GM12878 (cell line): ENCODE measurements at regions not wholly inside any gene's neighbourhood (a gene's known extent, or its start where the extent isn't known, plus 50 kb on each side); places are given as distances from the start of the nearest gene placed in this dataset.
"Not testable (repeated sequence)": the region's sequence is repeated elsewhere in the genome, so short reads cannot be mapped to it uniquely, and the experiment has no call there.

Experiments used
- ATAC-seq: fragments of 200-7000 bp; cut with Tn5 transposase; 3 replicates; pipeline ENCODE4 v1.9.1; 2020; ENCODE audit warnings: mild to moderate bottlenecking, moderate library complexity
- BruUV-seq: library from RNA; stranded (reverse); fragments of 400-500 nt; replicated peaks from 2 replicates; lab custom pipeline; 2021; lab: Mats Ljungman, UMichigan
- CTCF ChIA-PET: fragments of 300-600 bp; sonication (Branson Sonifier 250); formaldehyde crosslinking; extraction: SDS; loops from one replicate; lab custom pipeline; 2021; ENCODE audit warnings: inconsistent platforms; lab: Yijun Ruan, JAX
- POLR2A ChIA-PET: fragments of 350-600 bp; formaldehyde crosslinking; extraction: SDS; loops from one replicate; lab custom pipeline; 2021; ENCODE audit warnings: inconsistent platforms; lab: Charles Lee
- RAD21 ChIA-PET: fragments of 300-600 bp; sonication (Branson Sonifier 250); formaldehyde crosslinking; loops from one replicate; lab custom pipeline; 2023; ENCODE audit warnings: antibody characterized with exemption; ENCODE audit not compliant: unreplicated experiment; lab: Charles Lee
- SMC1A ChIA-PET: fragments of 300-600 bp; sonication (Branson Sonifier 250); formaldehyde crosslinking; loops from one replicate; lab custom pipeline; 2023; ENCODE audit not compliant: unreplicated experiment, uncharacterized antibody; lab: Charles Lee
- DNase-seq: peaks from one replicate; pipeline ENCODE4 v3.0.0-alpha.2; 2011; ENCODE audit warnings: low read depth, low spot score
- FAIRE-seq: peaks from 3 replicates; lab custom pipeline; 2011; peaks lifted over from hg19 to GRCh38; lab: Jason Lieb, UNC
- H2AFZ ChIP-seq: 2 replicates; pipeline ENCODE4 v1.6.0; 2011; ENCODE audit warnings: low read depth, low read length, control low read depth; ENCODE audit not compliant: control insufficient read depth
- H3K27ac ChIP-seq: 2 replicates; pipeline ENCODE4 v1.5.1; 2011; ENCODE audit warnings: control low read depth; ENCODE audit not compliant: control insufficient read depth, insufficient read depth
- H3K27me3 ChIP-seq, 2 experiments: replicated peaks in 1 of 2; 2 replicates each; pipeline versions ENCODE4 v1.6.0 to v1.6.1; 2011; ENCODE audit warnings: low read length in 1 of 2; ENCODE audit not compliant: control insufficient read depth in 2 of 2, insufficient read depth in 2 of 2
- H3K36me3 ChIP-seq, 2 experiments: 2 replicates each; pipeline ENCODE4 v1.5.1; 2011; ENCODE audit warnings: low read length in 1 of 2; ENCODE audit not compliant: control insufficient read depth in 2 of 2, insufficient read depth in 2 of 2
- H3K4me1 ChIP-seq: 2 replicates; pipeline ENCODE4 v1.6.1; 2011; ENCODE audit warnings: mild to moderate bottlenecking, low read length, moderate library complexity, mixed read lengths; ENCODE audit not compliant: control insufficient read depth, insufficient read depth
- H3K4me2 ChIP-seq: 2 replicates; pipeline ENCODE4 v1.6.0; 2011; ENCODE audit warnings: control low read depth; ENCODE audit not compliant: control insufficient read depth, insufficient read depth
- H3K4me3 ChIP-seq: fragments of 200-600 bp; sonication (generic); 2 replicates; pipeline ENCODE4 v1.5.1; 2016
- H3K79me2 ChIP-seq: 2 replicates; pipeline ENCODE4 v1.6.0; 2011; ENCODE audit warnings: low read length; ENCODE audit not compliant: control insufficient read depth, insufficient read depth
- H3K9ac ChIP-seq: 2 replicates; pipeline ENCODE4 v1.8.0; 2011; ENCODE audit warnings: low read length, control low read depth, mixed read lengths; ENCODE audit not compliant: control insufficient read depth, insufficient read depth
- H3K9me3 ChIP-seq: replicated peaks from 3 replicates; pipeline ENCODE4 v1.5.1; 2011; ENCODE audit warnings: mild to moderate bottlenecking, low read length; ENCODE audit not compliant: control insufficient read depth, insufficient read depth
- H4K20me1 ChIP-seq: 2 replicates; pipeline ENCODE4 v1.6.0; 2011; ENCODE audit not compliant: control insufficient read depth, insufficient read depth
- CBX5 ChIP-seq: sonication (generic); IDR thresholded peaks from 2 replicates; pipeline ENCODE4 v1.6.1; 2016; ENCODE audit warnings: low read depth, moderate library complexity, mild to moderate bottlenecking, inconsistent platforms
- CREB1 ChIP-seq: IDR thresholded peaks from 2 replicates; pipeline ENCODE4 v1.6.1; 2012; ENCODE audit warnings: low read depth, mild to moderate bottlenecking, inconsistent platforms
- FOS ChIP-seq: IDR thresholded peaks from 3 replicates; pipeline ENCODE4 v1.6.1; 2011; ENCODE audit warnings: borderline replicate concordance; ENCODE audit not compliant: insufficient read length; ENCODE audit errors: extremely low read depth
- HDAC6 ChIP-seq: fragments of 200-600 bp; sonication (generic); IDR thresholded peaks from one replicate; pipeline ENCODE4 v1.8.0; 2017; ENCODE audit warnings: antibody characterized with exemption; ENCODE audit not compliant: unreplicated experiment
- IKZF2 ChIP-seq, 2 experiments: fragments of 450-650 bp; IDR thresholded peaks; 2 replicates each; pipeline ENCODE4 v1.6.1; 2017; ENCODE audit warnings: mild to moderate bottlenecking in 2 of 2, moderate library complexity in 2 of 2
- KDM1A ChIP-seq: fragments of 200-600 bp; sonication (generic); IDR thresholded peaks from 2 replicates; pipeline ENCODE4 v1.6.1; 2016; ENCODE audit warnings: borderline replicate concordance
- MEF2A ChIP-seq: IDR thresholded peaks from 2 replicates; pipeline ENCODE4 v1.6.1; 2011; ENCODE audit warnings: low read depth, mild to moderate bottlenecking, low read length, moderate library complexity; ENCODE audit not compliant: insufficient read depth
- MYB ChIP-seq: fragments of 150-350 bp; IDR thresholded peaks from 2 replicates; pipeline ENCODE4 v1.6.1; 2014; ENCODE audit warnings: mild to moderate bottlenecking, low read depth, low read length, borderline replicate concordance
- SUZ12 ChIP-seq: fragments of 200-600 bp; sonication (generic); IDR thresholded peaks from one replicate; pipeline ENCODE4 v1.6.1; 2018; ENCODE audit warnings: antibody characterized with exemption, mild to moderate bottlenecking; ENCODE audit not compliant: unreplicated experiment
- ZNF274 ChIP-seq: IDR thresholded peaks from one replicate; pipeline ENCODE4 v1.8.0; 2011; ENCODE audit not compliant: insufficient read length, insufficient read depth
- WGBS: methylation state at CpG from one replicate; pipeline ENCODE4 v1.1.6; 2016; ENCODE audit warnings: low lambda C conversion rate; ENCODE audit not compliant: insufficient replicate concordance, insufficient coverage; ENCODE audit errors: missing lambda C conversion rate; 5-methylcytosine and 5-hydroxymethylcytosine counted together
- in situ Hi-C: fragments of 300-500 bp; cut with MboI; formaldehyde crosslinking; loops from 9 replicates; pipeline ENCODE4 v1.14.3; 2018; ENCODE audit warnings: mixed read lengths
- intact Hi-C: fragments of 100-400 bp; cut with micrococcal nuclease; formaldehyde crosslinking; loops from one replicate; pipeline ENCODE4 v1.14.2; 2022; ENCODE audit not compliant: unreplicated experiment
- TF ChIP-seq, protein P1 (sequence below): fragments of 450-650 bp; IDR thresholded peaks from 2 replicates; pipeline ENCODE4 v1.6.1; 2016; ENCODE audit warnings: mild to moderate bottlenecking, moderate library complexity, borderline replicate concordance
- TF ChIP-seq, protein P2 (sequence below): IDR thresholded peaks from 2 replicates; pipeline ENCODE4 v1.6.1; 2011; ENCODE audit warnings: low read depth, low read length, improper control_type of control experiment, borderline replicate concordance

DNA sequence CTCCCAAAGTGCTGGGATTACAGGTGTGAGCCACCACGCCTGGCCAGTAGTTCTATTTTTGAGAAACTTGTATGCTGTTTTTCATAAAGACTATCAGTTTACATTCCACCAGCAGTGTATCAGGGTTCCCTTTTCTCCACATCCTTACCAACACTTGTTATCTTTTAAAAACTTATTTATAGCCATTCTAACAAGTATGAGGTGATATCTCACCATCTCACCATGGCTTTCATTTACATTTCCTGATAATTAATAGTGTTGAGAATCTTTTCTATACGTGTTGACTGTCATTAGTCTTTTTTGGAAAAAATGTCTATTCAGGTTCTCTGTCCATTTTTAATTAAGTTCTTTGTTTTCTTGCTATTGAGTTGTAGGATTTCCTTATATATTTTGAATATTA, 416.1 kb downstream of the NEBL start (continued):
- TF ChIP-seq ZNF274 = no peak
- TF ChIP-seq IKZF2 (IDR thresholded peaks at IDR 0.05) = no peak
- no peak for TF ChIP-seq HDAC6
- no peak for TF ChIP-seq MEF2A
- TF ChIP-seq MYB = no peak
- no peak for TF ChIP-seq KDM1A

DNA sequence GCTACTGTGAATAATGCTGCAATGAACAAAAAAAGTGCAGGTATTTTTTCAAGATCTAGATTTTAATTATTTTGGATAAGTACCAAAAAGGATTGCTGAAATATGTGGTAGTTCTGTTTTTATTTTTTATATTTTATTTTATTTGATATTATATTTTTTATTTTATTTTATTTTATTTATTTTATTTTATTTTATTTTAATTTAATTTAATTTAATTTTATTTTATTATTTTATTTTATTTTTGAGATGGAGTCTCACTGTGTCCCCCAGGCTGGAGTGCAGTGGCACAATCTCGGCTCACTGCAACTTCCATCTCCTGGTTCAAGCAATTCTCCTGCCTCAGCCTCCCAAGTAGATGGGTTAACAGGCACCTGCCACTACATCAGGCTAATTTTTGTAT, 416.5 kb downstream of the NEBL start:
- POLR2A ChIA-PET, H3K27me3 ChIP-seq, CTCF ChIA-PET, H3K9me3 ChIP-seq, ATAC-seq, H3K36me3 ChIP-seq, in situ Hi-C loops, FAIRE-seq, H3K4me3 ChIP-seq, SMC1A ChIA-PET, H3K4me2 ChIP-seq, H3K9ac ChIP-seq, H3K79me2 ChIP-seq, DNase-seq, H2AFZ ChIP-seq, RAD21 ChIA-PET, intact Hi-C loops, BruUV-seq, H3K27ac ChIP-seq, H3K4me1 ChIP-seq, H4K20me1 ChIP-seq: not testable (repeated sequence)
- 3% methylated on average over 1 of the region's 1 CpG for WGBS

DNA sequence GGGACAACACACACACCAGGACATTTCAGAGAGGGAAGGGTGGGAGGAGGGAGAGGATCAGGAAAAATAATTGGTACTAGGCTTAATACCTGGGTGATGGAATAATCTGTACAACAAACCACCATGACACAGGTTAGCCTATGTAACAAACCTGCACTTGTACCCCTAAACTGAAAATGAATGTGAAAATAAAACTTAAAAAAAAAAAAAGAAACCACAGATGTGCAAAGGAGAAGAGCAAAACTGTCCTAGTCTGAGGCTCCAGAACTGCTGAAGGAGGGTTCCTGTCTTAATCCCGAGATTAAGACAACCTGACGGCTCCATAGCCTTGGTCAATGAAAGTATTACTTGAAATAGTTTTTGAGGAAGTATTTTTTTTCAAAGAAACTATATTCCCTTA, 423.0 kb downstream of the NEBL start:
- ATAC-seq = no peak
- Histone ChIP-seq H3K4me3 (no peak overlapping the region), H3K79me2 (no peaks in the 10 kb centered on the region), H3K9ac (no peak overlapping the region), H4K20me1 (no peaks in the 10 kb centered on the region), H2AFZ (no peak overlapping the region), H3K27ac (no peak overlapping the region), H3K9me3 (no peaks in the 10 kb centered on the region), H3K36me3 (no peaks in the 10 kb centered on the region), H3K4me1 (no peaks in the 10 kb centered on the region), H3K27me3 (no peaks in the 10 kb centered on the region), H3K4me2 (no peak overlapping the region)
- no peak for FAIRE-seq
- SMC1A ChIA-PET = interaction anchor here (0.5 kb wide), 1 partner anchor 916 kb away, joined by 3 read pairs; no protein-coding TSS in a partner anchor
- RAD21 ChIA-PET = no interaction called here
- intact Hi-C loops (no loop called here), in situ Hi-C loops (no loop called here)
- WGBS = 0% methylated on average over 2 of the region's 2 CpGs
- POLR2A ChIA-PET = no interaction called here
- DNase-seq = no peak
- no TSS peak for BruUV-seq
- CTCF ChIA-PET = no interaction called here
- no peak for TF ChIP-seq CBX5
- no peak for TF ChIP-seq CREB1
- TF ChIP-seq, protein P1, sequence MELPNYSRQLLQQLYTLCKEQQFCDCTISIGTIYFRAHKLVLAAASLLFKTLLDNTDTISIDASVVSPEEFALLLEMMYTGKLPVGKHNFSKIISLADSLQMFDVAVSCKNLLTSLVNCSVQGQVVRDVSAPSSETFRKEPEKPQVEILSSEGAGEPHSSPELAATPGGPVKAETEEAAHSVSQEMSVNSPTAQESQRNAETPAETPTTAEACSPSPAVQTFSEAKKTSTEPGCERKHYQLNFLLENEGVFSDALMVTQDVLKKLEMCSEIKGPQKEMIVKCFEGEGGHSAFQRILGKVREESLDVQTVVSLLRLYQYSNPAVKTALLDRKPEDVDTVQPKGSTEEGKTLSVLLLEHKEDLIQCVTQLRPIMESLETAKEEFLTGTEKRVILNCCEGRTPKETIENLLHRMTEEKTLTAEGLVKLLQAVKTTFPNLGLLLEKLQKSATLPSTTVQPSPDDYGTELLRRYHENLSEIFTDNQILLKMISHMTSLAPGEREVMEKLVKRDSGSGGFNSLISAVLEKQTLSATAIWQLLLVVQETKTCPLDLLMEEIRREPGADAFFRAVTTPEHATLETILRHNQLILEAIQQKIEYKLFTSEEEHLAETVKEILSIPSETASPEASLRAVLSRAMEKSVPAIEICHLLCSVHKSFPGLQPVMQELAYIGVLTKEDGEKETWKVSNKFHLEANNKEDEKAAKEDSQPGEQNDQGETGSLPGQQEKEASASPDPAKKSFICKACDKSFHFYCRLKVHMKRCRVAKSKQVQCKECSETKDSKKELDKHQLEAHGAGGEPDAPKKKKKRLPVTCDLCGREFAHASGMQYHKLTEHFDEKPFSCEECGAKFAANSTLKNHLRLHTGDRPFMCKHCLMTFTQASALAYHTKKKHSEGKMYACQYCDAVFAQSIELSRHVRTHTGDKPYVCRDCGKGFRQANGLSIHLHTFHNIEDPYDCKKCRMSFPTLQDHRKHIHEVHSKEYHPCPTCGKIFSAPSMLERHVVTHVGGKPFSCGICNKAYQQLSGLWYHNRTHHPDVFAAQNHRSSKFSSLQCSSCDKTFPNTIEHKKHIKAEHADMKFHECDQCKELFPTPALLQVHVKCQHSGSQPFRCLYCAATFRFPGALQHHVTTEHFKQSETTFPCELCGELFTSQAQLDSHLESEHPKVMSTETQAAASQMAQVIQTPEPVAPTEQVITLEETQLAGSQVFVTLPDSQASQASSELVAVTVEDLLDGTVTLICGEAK = no peak
- TF ChIP-seq, protein P2, sequence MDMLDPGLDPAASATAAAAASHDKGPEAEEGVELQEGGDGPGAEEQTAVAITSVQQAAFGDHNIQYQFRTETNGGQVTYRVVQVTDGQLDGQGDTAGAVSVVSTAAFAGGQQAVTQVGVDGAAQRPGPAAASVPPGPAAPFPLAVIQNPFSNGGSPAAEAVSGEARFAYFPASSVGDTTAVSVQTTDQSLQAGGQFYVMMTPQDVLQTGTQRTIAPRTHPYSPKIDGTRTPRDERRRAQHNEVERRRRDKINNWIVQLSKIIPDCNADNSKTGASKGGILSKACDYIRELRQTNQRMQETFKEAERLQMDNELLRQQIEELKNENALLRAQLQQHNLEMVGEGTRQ = no peak
- no peak for TF ChIP-seq KDM1A
- no peak for TF ChIP-seq FOS
- no peak for TF ChIP-seq SUZ12
